Ovary (tissue), 3 donors: ENCODE measurements at regions not wholly inside any gene's neighbourhood (a gene's known extent, or its start where the extent isn't known, plus 50 kb on each side); places are given as distances from the start of the nearest gene placed in this dataset.

ENCODE experiments used
- POLR2A ChIP-seq: fragments of 450-650 bp; IDR thresholded peaks from one replicate; pipeline ENCODE4 v1.6.1; 2017; ENCODE audit warnings: antibody characterized with exemption, mild to moderate bottlenecking, moderate library complexity
- TF ChIP-seq, protein P1 (sequence below), 3 donors: fragments of 450-650 bp in 2 of 3; fragments of 200-600 bp in 1 of 3; IDR thresholded peaks; one replicate each; pipeline versions ENCODE4 v1.5.1 to v1.8.0; 2016 to 2022; ENCODE audit warnings: antibody characterized with exemption in 3 of 3, mild to moderate bottlenecking in 1 of 3
- donor health status: DM: no; HTN: no; CAD: no.

DNA sequence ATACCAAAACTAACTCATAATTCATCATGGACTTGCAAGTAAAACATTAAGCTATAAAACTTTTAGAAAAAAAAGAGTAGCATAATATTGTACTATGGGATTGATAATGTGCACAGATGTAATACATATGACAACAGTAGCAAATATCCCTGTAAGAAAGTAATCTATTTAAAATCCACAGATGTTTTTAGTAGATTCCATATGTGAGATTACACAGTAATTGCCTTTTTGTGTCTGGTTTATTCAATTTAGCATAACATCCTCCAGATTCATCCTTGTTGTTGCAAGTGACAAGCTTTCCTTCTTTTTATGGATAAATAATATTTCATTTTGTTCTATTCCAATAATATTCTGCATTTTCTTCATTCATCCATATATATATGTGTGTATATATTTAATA, 278.2 kb upstream of the LRRTM4 start:
- TF ChIP-seq, protein P1, sequence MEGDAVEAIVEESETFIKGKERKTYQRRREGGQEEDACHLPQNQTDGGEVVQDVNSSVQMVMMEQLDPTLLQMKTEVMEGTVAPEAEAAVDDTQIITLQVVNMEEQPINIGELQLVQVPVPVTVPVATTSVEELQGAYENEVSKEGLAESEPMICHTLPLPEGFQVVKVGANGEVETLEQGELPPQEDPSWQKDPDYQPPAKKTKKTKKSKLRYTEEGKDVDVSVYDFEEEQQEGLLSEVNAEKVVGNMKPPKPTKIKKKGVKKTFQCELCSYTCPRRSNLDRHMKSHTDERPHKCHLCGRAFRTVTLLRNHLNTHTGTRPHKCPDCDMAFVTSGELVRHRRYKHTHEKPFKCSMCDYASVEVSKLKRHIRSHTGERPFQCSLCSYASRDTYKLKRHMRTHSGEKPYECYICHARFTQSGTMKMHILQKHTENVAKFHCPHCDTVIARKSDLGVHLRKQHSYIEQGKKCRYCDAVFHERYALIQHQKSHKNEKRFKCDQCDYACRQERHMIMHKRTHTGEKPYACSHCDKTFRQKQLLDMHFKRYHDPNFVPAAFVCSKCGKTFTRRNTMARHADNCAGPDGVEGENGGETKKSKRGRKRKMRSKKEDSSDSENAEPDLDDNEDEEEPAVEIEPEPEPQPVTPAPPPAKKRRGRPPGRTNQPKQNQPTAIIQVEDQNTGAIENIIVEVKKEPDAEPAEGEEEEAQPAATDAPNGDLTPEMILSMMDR (IDR thresholded peaks at IDR 0.05) = no peak
- TF ChIP-seq POLR2A = no peak
